Peyer's patch (tissue), 4 donors: ENCODE measurements at regions not wholly inside any gene's neighbourhood (a gene's known extent, or its start where the extent isn't known, plus 50 kb on each side); places are given as distances from the start of the nearest gene placed in this dataset.

Experiments used
- DNase-seq, 3 donors: peaks; one replicate each; pipeline ENCODE4 v3.0.0-alpha.2; 2017 to 2019
- H3K27ac ChIP-seq, 4 donors: fragments of 200-600 bp; sonication (generic); one replicate each; pipeline ENCODE4 v1.5.1; 2016 to 2019
- H3K27me3 ChIP-seq, 2 donors: fragments of 200-600 bp; sonication (generic); one replicate each; pipeline ENCODE4 v1.5.1; 2019
- H3K36me3 ChIP-seq, 3 donors: fragments of 200-600 bp; sonication (generic); one replicate each; pipeline ENCODE4 v1.5.1; 2016 to 2019
- H3K4me1 ChIP-seq, 4 donors: fragments of 200-600 bp; sonication (generic); one replicate each; pipeline ENCODE4 v1.5.1; 2016 to 2019
- H3K4me3 ChIP-seq, 4 donors: fragments of 200-600 bp; sonication (generic); 1 replicate in 3 of 4; 2 replicates in 1 of 4; pipeline ENCODE4 v1.5.1; 2016 to 2019; ENCODE audit warnings: mild to moderate bottlenecking in 1 of 4
- H3K9me3 ChIP-seq, 4 donors: fragments of 200-600 bp; sonication (generic); one replicate each; pipeline ENCODE4 v1.5.1; 2016 to 2019; ENCODE audit warnings: mild to moderate bottlenecking in 1 of 4
- POLR2A ChIP-seq, 2 donors: fragments of 450-650 bp; IDR thresholded peaks; one replicate each; pipeline ENCODE4 v1.5.1; 2017; ENCODE audit warnings: antibody characterized with exemption in 2 of 2, mild to moderate bottlenecking in 2 of 2, moderate library complexity in 2 of 2
- TF ChIP-seq, protein P1 (sequence below), 6 experiments: fragments of 450-650 bp in 4 of 6; fragments of 200-600 bp in 2 of 6; sonication (generic) in 1 of 6; IDR thresholded peaks; one replicate each; pipeline ENCODE4 v1.5.1; 2017 to 2019; ENCODE audit warnings: antibody characterized with exemption in 6 of 6, mild to moderate bottlenecking in 3 of 6, moderate library complexity in 1 of 6

GRCh38 chr2:62576276-62576939, 70.4 kb upstream of the TMEM17 start:
- Histone ChIP-seq H3K36me3 (no peaks in the 10 kb centered on the region), H3K9me3 (no peaks in the 10 kb centered on the region), H3K27ac (no peak overlapping the region), H3K27me3 (no peaks in the 10 kb centered on the region), H3K4me1 (peaks cover 0 to 6% (median 0%) of the 10 kb centered on the region in 4 donors), H3K4me3 (no peak overlapping the region)
- no peak for DNase-seq
- no peak for TF ChIP-seq POLR2A (IDR thresholded peaks at IDR 0.05)
- TF ChIP-seq, protein P1, sequence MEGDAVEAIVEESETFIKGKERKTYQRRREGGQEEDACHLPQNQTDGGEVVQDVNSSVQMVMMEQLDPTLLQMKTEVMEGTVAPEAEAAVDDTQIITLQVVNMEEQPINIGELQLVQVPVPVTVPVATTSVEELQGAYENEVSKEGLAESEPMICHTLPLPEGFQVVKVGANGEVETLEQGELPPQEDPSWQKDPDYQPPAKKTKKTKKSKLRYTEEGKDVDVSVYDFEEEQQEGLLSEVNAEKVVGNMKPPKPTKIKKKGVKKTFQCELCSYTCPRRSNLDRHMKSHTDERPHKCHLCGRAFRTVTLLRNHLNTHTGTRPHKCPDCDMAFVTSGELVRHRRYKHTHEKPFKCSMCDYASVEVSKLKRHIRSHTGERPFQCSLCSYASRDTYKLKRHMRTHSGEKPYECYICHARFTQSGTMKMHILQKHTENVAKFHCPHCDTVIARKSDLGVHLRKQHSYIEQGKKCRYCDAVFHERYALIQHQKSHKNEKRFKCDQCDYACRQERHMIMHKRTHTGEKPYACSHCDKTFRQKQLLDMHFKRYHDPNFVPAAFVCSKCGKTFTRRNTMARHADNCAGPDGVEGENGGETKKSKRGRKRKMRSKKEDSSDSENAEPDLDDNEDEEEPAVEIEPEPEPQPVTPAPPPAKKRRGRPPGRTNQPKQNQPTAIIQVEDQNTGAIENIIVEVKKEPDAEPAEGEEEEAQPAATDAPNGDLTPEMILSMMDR (IDR thresholded peaks at IDR 0.05), result no peak

- DNase-seq, result no peak
- H3K4me1 ChIP-seq, result peaks cover 0 to 25% (median 0%) of the 10 kb centered on the region in 4 donors
- no peak for TF ChIP-seq POLR2A (IDR thresholded peaks at IDR 0.05)
- no peaks in the 10 kb centered on the region for H3K36me3 ChIP-seq
- no peak overlapping the region for H3K4me3 ChIP-seq
- H3K27me3 ChIP-seq, result no peaks in the 10 kb centered on the region
- H3K9me3 ChIP-seq, result no peaks in the 10 kb centered on the region
- no peak overlapping the region for H3K27ac ChIP-seq
Measured at GRCh38 chr2:62573936-62574335, 67.9 kb upstream of the TMEM17 start.

DNA sequence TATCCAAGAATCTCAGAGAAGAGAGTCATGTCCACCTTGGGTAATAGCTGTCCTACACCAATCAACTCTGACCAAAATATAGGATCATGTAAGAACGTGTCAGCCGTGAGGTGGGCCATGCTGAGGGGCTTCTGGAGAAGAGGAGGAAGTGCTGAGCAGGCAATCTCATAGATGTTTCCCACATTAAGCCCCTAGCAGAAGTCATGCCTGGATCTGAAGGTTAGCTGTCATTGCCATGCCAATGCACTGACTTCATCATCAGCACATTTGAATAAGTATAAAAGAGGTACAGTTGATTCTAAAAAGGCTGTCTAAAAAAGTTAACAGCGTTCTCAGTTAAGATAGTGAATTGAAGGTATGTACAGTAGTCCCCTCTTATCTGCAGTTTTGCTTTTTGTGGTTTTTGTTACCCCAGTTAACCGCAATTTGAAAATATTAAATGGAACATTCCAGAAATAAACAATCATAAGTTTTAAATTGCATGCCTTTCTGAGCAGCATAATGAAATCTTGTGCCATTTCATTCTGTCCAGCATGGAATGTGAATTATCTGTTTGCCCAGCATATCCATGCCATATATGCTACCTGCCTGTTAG, 67.2 kb upstream of the TMEM17 start:
- Histone ChIP-seq H3K4me1 (peaks cover 0 to 21% (median 0%) of the 10 kb centered on the region in 4 donors), H3K27me3 (no peaks in the 10 kb centered on the region)
- TF ChIP-seq, protein P1 (IDR thresholded peaks at IDR 0.05), result no peak
- no peak for TF ChIP-seq POLR2A (IDR thresholded peaks at IDR 0.05)

DNA sequence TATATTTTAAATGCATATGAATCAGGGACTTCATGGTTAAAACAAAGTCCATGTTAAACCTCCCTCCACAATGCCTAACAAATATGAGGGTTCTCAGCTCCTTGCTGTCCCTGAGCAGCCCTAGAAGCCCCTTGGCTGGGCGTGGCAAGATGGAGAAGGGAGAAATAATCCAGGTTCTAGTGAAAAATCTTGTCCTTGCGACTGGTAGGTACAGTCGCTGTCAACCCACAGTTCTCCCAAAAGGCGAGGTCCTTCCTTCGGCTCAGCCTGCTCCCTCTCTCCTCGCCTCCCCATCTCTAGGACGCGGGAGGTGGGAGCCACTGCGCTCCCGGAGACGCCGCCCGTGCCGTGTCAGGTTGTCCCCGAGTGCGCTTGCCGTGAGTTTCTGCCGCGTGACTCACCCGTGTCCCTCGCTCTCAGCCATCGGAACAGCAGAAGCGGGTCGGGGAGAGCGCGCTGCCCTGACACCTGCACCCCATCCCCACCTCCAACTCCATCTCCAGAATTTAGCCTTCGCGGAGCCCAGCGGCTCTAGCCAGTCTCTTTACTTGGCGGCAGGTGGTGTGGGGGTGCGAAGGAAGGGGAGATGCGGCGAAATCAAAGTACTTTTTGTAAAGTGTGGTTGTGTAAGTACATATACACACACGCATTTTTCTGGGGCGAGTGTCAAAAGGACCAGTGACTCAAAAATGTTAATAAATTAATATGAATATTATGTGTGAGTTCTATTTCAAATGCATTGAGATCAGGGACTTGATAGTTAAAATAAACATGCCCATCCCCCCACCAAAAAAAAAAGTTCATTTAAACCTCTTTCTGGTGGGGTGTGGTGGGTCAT, 65.1 kb upstream of the TMEM17 start:
- Histone ChIP-seq H3K27ac (no peak overlapping the region), H3K9me3 (no peaks in the 10 kb centered on the region), H3K4me1 (peaks cover 0 to 19% (median 0%) of the 10 kb centered on the region in 4 donors), H3K36me3 (no peaks in the 10 kb centered on the region), H3K27me3 (no peaks in the 10 kb centered on the region), H3K4me3 (peak overlapping the region in 2 of 4 donors; percentile 38 to 41)
- DNase-seq, result peak in 2 of 3 donors; percentile 62 to 63
- TF ChIP-seq POLR2A (IDR thresholded peaks at IDR 0.05), result no peak
- TF ChIP-seq, protein P1 (IDR thresholded peaks at IDR 0.05), result no peak

More for the DNA sequence above, 67.2 kb upstream of the TMEM17 start:
- DNase-seq, result no peak
- Histone ChIP-seq H3K4me3 (no peak overlapping the region), H3K36me3 (no peaks in the 10 kb centered on the region), H3K9me3 (no peaks in the 10 kb centered on the region), H3K27ac (no peak overlapping the region)

- DNase-seq, result peak in 1 of 3 donors; percentile 60
- peak overlapping the region in 1 of 4 donors; percentile 47 for H3K27ac ChIP-seq
- no peaks in the 10 kb centered on the region for H3K27me3 ChIP-seq
Measured at GRCh38 chr2:62569907-62570841, 64.2 kb upstream of the TMEM17 start.

More at GRCh38 chr2:62569907-62570841, 64.2 kb upstream of the TMEM17 start:
- no peaks in the 10 kb centered on the region for H3K36me3 ChIP-seq
- H3K9me3 ChIP-seq, result no peaks in the 10 kb centered on the region
- TF ChIP-seq POLR2A (IDR thresholded peaks at IDR 0.05), result no peak
- TF ChIP-seq, protein P1 (IDR thresholded peaks at IDR 0.05), result no peak
- H3K4me3 ChIP-seq, result peak overlapping the region in 2 of 4 donors; percentile 38 to 41
- H3K4me1 ChIP-seq, result peaks cover 0 to 19% (median 0%) of the 10 kb centered on the region in 4 donors
